Smooth muscle cell (in vitro differentiated cells): ENCODE measurements at regions not wholly inside any gene's neighbourhood (a gene's known extent, or its start where the extent isn't known, plus 50 kb on each side); places are given as distances from the start of the nearest gene placed in this dataset.

Experiments
- DNase-seq: peaks from one replicate; lab custom pipeline; 2025; ENCODE audit not compliant: unreplicated experiment; lab: John Stamatoyannopoulos, UW
- H2AFZ ChIP-seq: fragments of 200-600 bp; sonication (generic); 2 replicates; pipeline ENCODE4 v1.6.0; 2016; ENCODE audit warnings: antibody characterized with exemption, low read depth, mild to moderate bottlenecking
- H3F3A ChIP-seq: fragments of 200-600 bp; sonication (generic); 2 replicates; pipeline ENCODE4 v1.6.0; 2017; ENCODE audit warnings: antibody characterized with exemption, low read depth
- H3K27ac ChIP-seq: fragments of 200-600 bp; sonication (generic); 2 replicates; pipeline ENCODE4 v1.5.1; 2016; ENCODE audit warnings: low read depth, mild to moderate bottlenecking
- H3K27me3 ChIP-seq: fragments of 200-600 bp; sonication (generic); 2 replicates; pipeline ENCODE4 v1.6.1; 2016; ENCODE audit warnings: low read depth, mild to moderate bottlenecking
- H3K36me3 ChIP-seq: fragments of 200-600 bp; sonication (generic); 2 replicates; pipeline ENCODE4 v1.5.1; 2016; ENCODE audit warnings: low read depth
- H3K4me1 ChIP-seq: fragments of 200-600 bp; sonication (generic); 2 replicates; pipeline ENCODE4 v1.5.1; 2016; ENCODE audit warnings: low read depth
- H3K4me2 ChIP-seq: fragments of 200-600 bp; sonication (generic); 2 replicates; pipeline ENCODE4 v1.6.0; 2016; ENCODE audit warnings: mild to moderate bottlenecking
- H3K4me3 ChIP-seq: fragments of 200-600 bp; sonication (generic); 2 replicates; pipeline ENCODE4 v1.5.1; 2016; ENCODE audit warnings: mild to moderate bottlenecking
- H3K79me2 ChIP-seq: fragments of 200-600 bp; sonication (generic); 2 replicates; pipeline ENCODE4 v1.6.0; 2016; ENCODE audit warnings: low read depth, mild to moderate bottlenecking
- H3K9ac ChIP-seq: fragments of 200-600 bp; sonication (generic); 2 replicates; pipeline ENCODE4 v1.6.0; 2016; ENCODE audit warnings: low read depth
- H3K9me3 ChIP-seq: fragments of 200-600 bp; sonication (generic); replicated peaks from 2 replicates; pipeline ENCODE4 v1.5.1; 2016; ENCODE audit warnings: low read depth
- H4K20me1 ChIP-seq: fragments of 200-600 bp; sonication (generic); 2 replicates; pipeline ENCODE4 v1.6.0; 2016; ENCODE audit warnings: low read depth
- WGBS: methylation state at CpG from one replicate; pipeline ENCODE4 v1.1.7; 2016; ENCODE audit warnings: low lambda C conversion rate; 5-methylcytosine and 5-hydroxymethylcytosine counted together
- TF ChIP-seq, protein P1 (sequence below): fragments of 200-600 bp; sonication (generic); IDR thresholded peaks from 2 replicates; pipeline ENCODE4 v1.5.1; 2017; ENCODE audit warnings: borderline replicate concordance, mild to moderate bottlenecking, antibody characterized with exemption; ENCODE audit not compliant: insufficient read depth, poor library complexity, severe bottlenecking

DNA sequence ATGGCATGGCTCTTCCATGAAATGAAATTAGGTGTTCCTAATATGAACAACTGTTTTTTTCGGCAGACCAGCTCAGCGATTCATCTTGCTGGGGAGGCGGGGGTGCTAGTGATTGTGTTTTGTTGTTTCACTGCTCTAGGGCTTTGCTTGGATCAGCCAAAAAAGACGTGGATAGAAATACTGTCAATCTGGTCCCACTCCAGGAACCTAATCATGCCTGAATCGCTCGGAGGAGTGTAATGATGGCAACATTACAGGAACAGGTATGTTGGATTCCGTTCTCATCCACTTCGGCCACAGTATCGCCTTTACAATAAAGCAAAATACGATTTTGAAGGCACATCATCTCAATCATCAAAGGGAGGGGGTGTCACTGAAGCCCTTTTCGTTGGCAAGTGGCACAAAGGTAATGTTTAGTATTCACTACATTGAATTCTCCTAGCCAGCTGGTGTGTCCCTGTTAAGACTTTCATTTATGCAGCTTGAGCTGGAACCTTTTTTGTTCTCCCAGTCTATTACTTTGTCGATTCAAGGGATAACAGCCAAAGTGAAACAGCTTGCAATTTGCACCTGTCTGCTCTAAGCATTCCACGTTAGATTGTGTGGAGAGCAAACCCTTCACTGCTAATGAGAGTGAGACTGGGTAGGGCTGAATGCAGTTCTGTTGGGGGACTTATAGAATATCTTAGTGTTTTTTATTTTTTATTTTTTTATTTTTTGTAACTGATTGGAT, 477.7 kb downstream of the TFAP2A start:
- TF ChIP-seq, protein P1, sequence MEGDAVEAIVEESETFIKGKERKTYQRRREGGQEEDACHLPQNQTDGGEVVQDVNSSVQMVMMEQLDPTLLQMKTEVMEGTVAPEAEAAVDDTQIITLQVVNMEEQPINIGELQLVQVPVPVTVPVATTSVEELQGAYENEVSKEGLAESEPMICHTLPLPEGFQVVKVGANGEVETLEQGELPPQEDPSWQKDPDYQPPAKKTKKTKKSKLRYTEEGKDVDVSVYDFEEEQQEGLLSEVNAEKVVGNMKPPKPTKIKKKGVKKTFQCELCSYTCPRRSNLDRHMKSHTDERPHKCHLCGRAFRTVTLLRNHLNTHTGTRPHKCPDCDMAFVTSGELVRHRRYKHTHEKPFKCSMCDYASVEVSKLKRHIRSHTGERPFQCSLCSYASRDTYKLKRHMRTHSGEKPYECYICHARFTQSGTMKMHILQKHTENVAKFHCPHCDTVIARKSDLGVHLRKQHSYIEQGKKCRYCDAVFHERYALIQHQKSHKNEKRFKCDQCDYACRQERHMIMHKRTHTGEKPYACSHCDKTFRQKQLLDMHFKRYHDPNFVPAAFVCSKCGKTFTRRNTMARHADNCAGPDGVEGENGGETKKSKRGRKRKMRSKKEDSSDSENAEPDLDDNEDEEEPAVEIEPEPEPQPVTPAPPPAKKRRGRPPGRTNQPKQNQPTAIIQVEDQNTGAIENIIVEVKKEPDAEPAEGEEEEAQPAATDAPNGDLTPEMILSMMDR, result no peak
- Histone ChIP-seq H2AFZ (no peak overlapping the region), H3K27me3 (no peaks in the 10 kb centered on the region), H3K36me3 (no peaks in the 10 kb centered on the region), H3K4me2 (no peak overlapping the region), H3K79me2 (no peaks in the 10 kb centered on the region), H3F3A (no peaks in the 10 kb centered on the region), H3K4me3 (no peak overlapping the region), H4K20me1 (no peaks in the 10 kb centered on the region), H3K27ac (no peak overlapping the region), H3K9ac (no peak overlapping the region), H3K9me3 (no peaks in the 10 kb centered on the region), H3K4me1 (no peaks in the 10 kb centered on the region)
- WGBS, result 92% methylated on average over 13 of the region's 13 CpGs
- no peak for DNase-seq

GRCh38 chr6:9936551-9936950, 478.3 kb downstream of the TFAP2A start:
- H3K4me1 ChIP-seq, result no peaks in the 10 kb centered on the region
- no peak overlapping the region for H3K9ac ChIP-seq
- H3K27me3 ChIP-seq, result no peaks in the 10 kb centered on the region
- no peak overlapping the region for H2AFZ ChIP-seq
- H3K9me3 ChIP-seq, result no peaks in the 10 kb centered on the region
- no peak for DNase-seq
- H3K4me3 ChIP-seq, result no peak overlapping the region
- H3K27ac ChIP-seq, result no peak overlapping the region
- H3K79me2 ChIP-seq, result no peaks in the 10 kb centered on the region
- H3K4me2 ChIP-seq, result no peak overlapping the region
- no peaks in the 10 kb centered on the region for H3K36me3 ChIP-seq
- TF ChIP-seq, protein P1, result no peak
- H4K20me1 ChIP-seq, result no peaks in the 10 kb centered on the region
- H3F3A ChIP-seq, result no peaks in the 10 kb centered on the region
- 86% methylated on average over 7 of the region's 7 CpGs for WGBS

GRCh38 chr6:9933677-9934076, 481.2 kb downstream of the TFAP2A start:
- Histone ChIP-seq H3K4me2 (no peak overlapping the region), H3K27me3 (no peaks in the 10 kb centered on the region), H3K9me3 (no peaks in the 10 kb centered on the region), H3K27ac (no peak overlapping the region), H3K79me2 (no peaks in the 10 kb centered on the region), H3K4me3 (no peak overlapping the region), H2AFZ (no peak overlapping the region), H3K9ac (no peak overlapping the region), H3K4me1 (no peaks in the 10 kb centered on the region), H4K20me1 (no peaks in the 10 kb centered on the region), H3F3A (no peaks in the 10 kb centered on the region), H3K36me3 (no peaks in the 10 kb centered on the region)
- TF ChIP-seq, protein P1, result no peak
- 86% methylated on average over 2 of the region's 2 CpGs for WGBS
- DNase-seq, result no peak

GRCh38 chr6:9927275-9927674, 487.6 kb downstream of the TFAP2A start:
- H3K4me2 ChIP-seq, result no peak overlapping the region
- TF ChIP-seq, protein P1, result no peak
- no peaks in the 10 kb centered on the region for H3K79me2 ChIP-seq
- H3K27ac ChIP-seq, result no peak overlapping the region
- no peaks in the 10 kb centered on the region for H3K4me1 ChIP-seq
- no peaks in the 10 kb centered on the region for H3K9me3 ChIP-seq
- no peak overlapping the region for H3K4me3 ChIP-seq
- no peaks in the 10 kb centered on the region for H4K20me1 ChIP-seq
- DNase-seq, result no peak
- no peaks in the 10 kb centered on the region for H3K36me3 ChIP-seq
- no peak overlapping the region for H3K9ac ChIP-seq
- no peak overlapping the region for H2AFZ ChIP-seq
- H3K27me3 ChIP-seq, result no peaks in the 10 kb centered on the region
- no peaks in the 10 kb centered on the region for H3F3A ChIP-seq
- 68% methylated on average over 1 of the region's 1 CpG for WGBS
